Mesothelial cell of epicardium (in vitro differentiated cells): ENCODE measurements at regions not wholly inside any gene's neighbourhood (a gene's known extent, or its start where the extent isn't known, plus 50 kb on each side); places are given as distances from the start of the nearest gene placed in this dataset.
A peak's percentile ranks its signal among the peaks of the same experiment; 100 is the strongest.

ENCODE experiments used
- DNase-seq, 2 experiments: peaks; one replicate each; pipeline ENCODE4 v3.0.0; 2021; ENCODE audit warnings: low spot score in 2 of 2; ENCODE audit not compliant: unreplicated experiment in 2 of 2
- H3K27ac Mint-ChIP-seq: 2 replicates; pipeline ENCODE4 v1.8.0; 2021; ENCODE audit warnings: mixed read lengths
- H3K27me3 Mint-ChIP-seq: 2 replicates; pipeline ENCODE4 v1.8.0; 2021; ENCODE audit warnings: low read depth, mixed read lengths
- H3K36me3 Mint-ChIP-seq: 2 replicates; pipeline ENCODE4 v1.8.0; 2021; ENCODE audit warnings: mixed read lengths
- H3K4me1 Mint-ChIP-seq: 2 replicates; pipeline ENCODE4 v1.8.0; 2021; ENCODE audit warnings: mixed read lengths
- H3K4me3 Mint-ChIP-seq: 2 replicates; pipeline ENCODE4 v1.8.0; 2021; ENCODE audit warnings: mild to moderate bottlenecking, moderate library complexity, mixed read lengths
- H3K9me3 Mint-ChIP-seq: 2 replicates; pipeline ENCODE4 v1.8.0; 2021; ENCODE audit warnings: mixed read lengths
- CTCF ChIP-seq: fragments of 200-600 bp; sonication (generic); IDR thresholded peaks from one replicate; pipeline ENCODE4 v1.5.0; 2021; ENCODE audit warnings: antibody characterized with exemption; ENCODE audit not compliant: unreplicated experiment

- Mint-ChIP-seq H3K4me1 (no peaks in the 10 kb centered on the region), H3K27me3 (peaks cover 15% of the 10 kb centered on the region), H3K9me3 (no peaks in the 10 kb centered on the region), H3K36me3 (no peaks in the 10 kb centered on the region), H3K27ac (no peak overlapping the region), H3K4me3 (no peak overlapping the region)
- DNase-seq: no peak
- no peak for TF ChIP-seq CTCF
Observed at GRCh38 chr1:5623399-5623798, 368.8 kb downstream of the NPHP4 start.

GRCh38 chr1:5622412-5622811 is 369.8 kb downstream of the NPHP4 start:
- no peak overlapping the region for H3K27ac Mint-ChIP-seq
- no peak for TF ChIP-seq CTCF
- no peaks in the 10 kb centered on the region for H3K9me3 Mint-ChIP-seq

GRCh38 chr1:5621692-5622091 is 370.5 kb downstream of the NPHP4 start:
- Mint-ChIP-seq H3K4me1 (no peaks in the 10 kb centered on the region), H3K27me3 (peaks cover 20% of the 10 kb centered on the region), H3K9me3 (no peaks in the 10 kb centered on the region), H3K27ac (no peak overlapping the region), H3K36me3 (no peaks in the 10 kb centered on the region), H3K4me3 (no peak overlapping the region)
- no peak for DNase-seq
- TF ChIP-seq CTCF: no peak

More at GRCh38 chr1:5622412-5622811, 369.8 kb downstream of the NPHP4 start:
- Mint-ChIP-seq H3K36me3 (no peaks in the 10 kb centered on the region), H3K4me1 (no peaks in the 10 kb centered on the region), H3K27me3 (peaks cover 16% of the 10 kb centered on the region), H3K4me3 (no peak overlapping the region)
- no peak for DNase-seq

GRCh38 chr1:5620997-5621396 is 371.2 kb downstream of the NPHP4 start:
- no peaks in the 10 kb centered on the region for H3K9me3 Mint-ChIP-seq
- H3K36me3 Mint-ChIP-seq: no peaks in the 10 kb centered on the region
- no peak overlapping the region for H3K27ac Mint-ChIP-seq
- no peaks in the 10 kb centered on the region for H3K4me1 Mint-ChIP-seq
- DNase-seq: peak in 1 of 2 experiments; percentile 61
- no peak overlapping the region for H3K4me3 Mint-ChIP-seq
- peak; percentile 70 for TF ChIP-seq CTCF
- peaks cover 18% of the 10 kb centered on the region for H3K27me3 Mint-ChIP-seq

DNA sequence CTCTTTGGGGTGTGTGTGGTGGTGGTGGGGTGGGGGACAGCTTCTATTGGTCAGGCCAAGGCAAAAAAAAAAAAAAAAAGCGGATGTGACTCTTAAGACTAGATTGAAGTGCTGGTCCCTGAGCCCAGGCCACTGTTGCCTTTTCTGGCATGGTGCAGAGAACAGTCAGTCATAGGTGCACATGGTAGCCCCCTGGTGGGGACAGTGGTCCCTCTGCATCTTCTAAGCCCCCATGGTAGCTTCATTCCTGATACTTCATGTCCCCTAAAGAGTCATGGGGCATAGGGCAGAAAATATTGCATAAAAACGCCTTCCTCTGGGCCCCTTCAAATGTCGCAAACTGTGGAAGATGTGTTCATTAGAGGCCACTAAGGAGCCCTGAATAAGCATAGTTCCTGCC is 371.8 kb downstream of the NPHP4 start:
- no peak for TF ChIP-seq CTCF
- no peak for DNase-seq
- H3K4me3 Mint-ChIP-seq: no peak overlapping the region
- H3K9me3 Mint-ChIP-seq: no peaks in the 10 kb centered on the region
- no peak overlapping the region for H3K27ac Mint-ChIP-seq
- peaks cover 19% of the 10 kb centered on the region for H3K27me3 Mint-ChIP-seq
- no peaks in the 10 kb centered on the region for H3K4me1 Mint-ChIP-seq
- no peaks in the 10 kb centered on the region for H3K36me3 Mint-ChIP-seq

DNA sequence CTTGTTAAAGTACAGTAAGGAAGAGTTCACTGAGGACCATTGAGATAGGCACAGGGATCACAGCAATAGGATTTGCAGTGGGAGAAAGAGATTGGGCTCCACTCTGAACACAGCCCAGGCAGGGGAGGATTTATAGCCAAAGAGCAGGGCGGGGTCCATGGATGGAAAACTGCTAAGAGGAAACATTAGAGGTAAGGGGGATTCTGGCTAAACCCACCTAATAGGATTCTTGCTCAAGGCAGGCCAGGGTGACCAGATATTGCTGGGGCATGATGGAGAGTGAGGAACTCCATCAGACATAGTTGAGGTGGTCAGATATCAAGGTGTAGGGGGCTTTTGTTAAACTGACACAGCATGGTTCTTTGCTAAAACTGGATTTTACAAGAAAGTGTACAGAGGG is 372.8 kb downstream of the NPHP4 start:
- Mint-ChIP-seq H3K4me1 (no peaks in the 10 kb centered on the region), H3K27me3 (peaks cover 21% of the 10 kb centered on the region), H3K4me3 (no peak overlapping the region), H3K27ac (no peak overlapping the region), H3K9me3 (no peaks in the 10 kb centered on the region), H3K36me3 (no peaks in the 10 kb centered on the region)
- DNase-seq: no peak
- no peak for TF ChIP-seq CTCF
